ENCODE measurements at regions not wholly inside any gene's neighbourhood (a gene's known extent, or its start where the extent isn't known, plus 50 kb on each side); places are given as distances from the start of the nearest gene placed in this dataset.

GRCh38 chr1:164967300-164967699, 389.2 kb downstream of the LMX1A start:
- TF ChIP-seq, protein P1, sequence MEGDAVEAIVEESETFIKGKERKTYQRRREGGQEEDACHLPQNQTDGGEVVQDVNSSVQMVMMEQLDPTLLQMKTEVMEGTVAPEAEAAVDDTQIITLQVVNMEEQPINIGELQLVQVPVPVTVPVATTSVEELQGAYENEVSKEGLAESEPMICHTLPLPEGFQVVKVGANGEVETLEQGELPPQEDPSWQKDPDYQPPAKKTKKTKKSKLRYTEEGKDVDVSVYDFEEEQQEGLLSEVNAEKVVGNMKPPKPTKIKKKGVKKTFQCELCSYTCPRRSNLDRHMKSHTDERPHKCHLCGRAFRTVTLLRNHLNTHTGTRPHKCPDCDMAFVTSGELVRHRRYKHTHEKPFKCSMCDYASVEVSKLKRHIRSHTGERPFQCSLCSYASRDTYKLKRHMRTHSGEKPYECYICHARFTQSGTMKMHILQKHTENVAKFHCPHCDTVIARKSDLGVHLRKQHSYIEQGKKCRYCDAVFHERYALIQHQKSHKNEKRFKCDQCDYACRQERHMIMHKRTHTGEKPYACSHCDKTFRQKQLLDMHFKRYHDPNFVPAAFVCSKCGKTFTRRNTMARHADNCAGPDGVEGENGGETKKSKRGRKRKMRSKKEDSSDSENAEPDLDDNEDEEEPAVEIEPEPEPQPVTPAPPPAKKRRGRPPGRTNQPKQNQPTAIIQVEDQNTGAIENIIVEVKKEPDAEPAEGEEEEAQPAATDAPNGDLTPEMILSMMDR (IDR thresholded peaks at IDR 0.05; ENCODE audit: low read depth, low read length, missing input control): no peak
- TF ChIP-seq, protein P2, sequence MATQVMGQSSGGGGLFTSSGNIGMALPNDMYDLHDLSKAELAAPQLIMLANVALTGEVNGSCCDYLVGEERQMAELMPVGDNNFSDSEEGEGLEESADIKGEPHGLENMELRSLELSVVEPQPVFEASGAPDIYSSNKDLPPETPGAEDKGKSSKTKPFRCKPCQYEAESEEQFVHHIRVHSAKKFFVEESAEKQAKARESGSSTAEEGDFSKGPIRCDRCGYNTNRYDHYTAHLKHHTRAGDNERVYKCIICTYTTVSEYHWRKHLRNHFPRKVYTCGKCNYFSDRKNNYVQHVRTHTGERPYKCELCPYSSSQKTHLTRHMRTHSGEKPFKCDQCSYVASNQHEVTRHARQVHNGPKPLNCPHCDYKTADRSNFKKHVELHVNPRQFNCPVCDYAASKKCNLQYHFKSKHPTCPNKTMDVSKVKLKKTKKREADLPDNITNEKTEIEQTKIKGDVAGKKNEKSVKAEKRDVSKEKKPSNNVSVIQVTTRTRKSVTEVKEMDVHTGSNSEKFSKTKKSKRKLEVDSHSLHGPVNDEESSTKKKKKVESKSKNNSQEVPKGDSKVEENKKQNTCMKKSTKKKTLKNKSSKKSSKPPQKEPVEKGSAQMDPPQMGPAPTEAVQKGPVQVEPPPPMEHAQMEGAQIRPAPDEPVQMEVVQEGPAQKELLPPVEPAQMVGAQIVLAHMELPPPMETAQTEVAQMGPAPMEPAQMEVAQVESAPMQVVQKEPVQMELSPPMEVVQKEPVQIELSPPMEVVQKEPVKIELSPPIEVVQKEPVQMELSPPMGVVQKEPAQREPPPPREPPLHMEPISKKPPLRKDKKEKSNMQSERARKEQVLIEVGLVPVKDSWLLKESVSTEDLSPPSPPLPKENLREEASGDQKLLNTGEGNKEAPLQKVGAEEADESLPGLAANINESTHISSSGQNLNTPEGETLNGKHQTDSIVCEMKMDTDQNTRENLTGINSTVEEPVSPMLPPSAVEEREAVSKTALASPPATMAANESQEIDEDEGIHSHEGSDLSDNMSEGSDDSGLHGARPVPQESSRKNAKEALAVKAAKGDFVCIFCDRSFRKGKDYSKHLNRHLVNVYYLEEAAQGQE (IDR thresholded peaks at IDR 0.05): no peak

Measured in liver (tissue), 2 donors.